SU-DHL-6 (cell line): ENCODE measurements at regions not wholly inside any gene's neighbourhood (a gene's known extent, or its start where the extent isn't known, plus 50 kb on each side); places are given as distances from the start of the nearest gene placed in this dataset.

ENCODE experiments used
- H2AFZ ChIP-seq: fragments of 200-600 bp; sonication (generic); 2 replicates; pipeline ENCODE4 v1.6.1; 2014; ENCODE audit warnings: low read depth, mild to moderate bottlenecking, moderate library complexity, mixed read lengths, antibody characterized with exemption, low read length; ENCODE audit not compliant: severe bottlenecking
- H3F3A ChIP-seq: fragments of 200-600 bp; shearing (Covaris generic); 2 replicates; pipeline ENCODE4 v1.6.0; 2016; ENCODE audit warnings: antibody characterized with exemption, mild to moderate bottlenecking; ENCODE audit not compliant: insufficient read depth
- H3K27ac ChIP-seq: fragments of 200-600 bp; sonication (generic); 2 replicates; pipeline ENCODE4 v1.5.1; 2016; ENCODE audit warnings: low read depth, mild to moderate bottlenecking, low read length, moderate library complexity, mixed read lengths
- H3K27me3 ChIP-seq: fragments of 200-600 bp; sonication (generic), shearing (Covaris generic); 2 replicates; pipeline ENCODE4 v1.6.0; 2014; ENCODE audit warnings: mild to moderate bottlenecking, low read length
- H3K36me3 ChIP-seq: fragments of 200-600 bp; sonication (generic); 2 replicates; pipeline ENCODE4 v1.6.1; 2014; ENCODE audit warnings: mild to moderate bottlenecking, low read length, mixed read lengths
- H3K4me2 ChIP-seq: fragments of 300-600, 200-600 bp; shearing (Covaris generic), sonication (generic); 2 replicates; pipeline ENCODE4 v1.6.0; 2014; ENCODE audit warnings: low read length, low read depth, mild to moderate bottlenecking; ENCODE audit not compliant: poor library complexity, severe bottlenecking
- H3K4me3 ChIP-seq: fragments of 200-600 bp; sonication (generic); 2 replicates; pipeline ENCODE4 v1.5.1; 2014; ENCODE audit warnings: antibody characterized with exemption, low read length, mild to moderate bottlenecking, mixed read lengths; ENCODE audit not compliant: insufficient read depth, poor library complexity, severe bottlenecking
- H3K79me2 ChIP-seq: fragments of 200-600 bp; sonication (generic); 2 replicates; pipeline ENCODE4 v1.6.1; 2014; ENCODE audit warnings: mild to moderate bottlenecking, low read length, moderate library complexity; ENCODE audit not compliant: insufficient read depth
- H3K9ac ChIP-seq: fragments of 200-600 bp; sonication (generic); 2 replicates; pipeline ENCODE4 v1.7.0; 2014; ENCODE audit warnings: mild to moderate bottlenecking, low read length
- H3K9me2 ChIP-seq: fragments of 200-600 bp; sonication (generic); replicated peaks from 2 replicates; pipeline ENCODE4 v1.6.1; 2014; ENCODE audit warnings: low read length; ENCODE audit not compliant: insufficient read depth
- H3K9me3 ChIP-seq: fragments of 200-600 bp; sonication (generic); 2 replicates; pipeline ENCODE4 v1.6.1; 2014; ENCODE audit warnings: low read length, mixed read lengths; ENCODE audit not compliant: insufficient read depth
- H4K20me1 ChIP-seq: fragments of 200-600 bp; sonication (generic); 2 replicates; pipeline ENCODE4 v1.6.1; 2014; ENCODE audit warnings: low read depth, mild to moderate bottlenecking, antibody characterized with exemption, low read length, moderate library complexity, mixed read lengths
- CTCF ChIP-seq: fragments of 200-600 bp; sonication (generic); IDR thresholded peaks from one replicate; pipeline ENCODE4 v1.5.1; 2017; ENCODE audit warnings: antibody characterized with exemption, mild to moderate bottlenecking, low read length, moderate library complexity; ENCODE audit not compliant: insufficient read depth, poor library complexity, severe bottlenecking
- EZH2phosphoT487 ChIP-seq: fragments of 200-600 bp; sonication (generic), shearing (Covaris generic); conservative IDR thresholded peaks from 2 replicates; pipeline ENCODE4 v1.6.1; 2018; ENCODE audit warnings: mild to moderate bottlenecking, antibody characterized with exemption, low read length, moderate library complexity, mixed read lengths

DNA sequence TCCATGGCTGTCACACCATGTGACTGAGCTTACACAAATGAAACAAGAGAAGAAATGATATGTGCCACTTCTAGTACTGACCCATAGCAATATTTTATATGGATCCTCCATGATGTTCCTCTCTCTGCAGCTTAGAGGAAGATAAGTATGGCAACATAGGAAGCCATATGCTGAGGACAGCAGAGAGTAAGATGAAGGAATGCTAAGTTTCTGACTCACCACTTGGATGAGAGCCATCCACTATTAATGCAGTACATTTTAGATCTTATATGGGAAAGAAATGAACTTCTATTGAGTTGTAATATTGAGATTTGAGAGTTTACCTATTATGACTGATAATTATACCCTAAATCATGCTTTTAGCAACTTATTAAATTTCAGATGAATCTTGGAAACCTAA, 386.9 kb upstream of the MAOA start:
- Histone ChIP-seq H3F3A (no peaks in the 10 kb centered on the region), H3K9ac (no peak overlapping the region), H3K79me2 (no peaks in the 10 kb centered on the region), H3K36me3 (no peaks in the 10 kb centered on the region), H3K4me3 (no peak overlapping the region), H3K9me3 (no peaks in the 10 kb centered on the region), H2AFZ (no peak overlapping the region), H3K4me2 (no peak overlapping the region), H3K9me2 (no peaks in the 10 kb centered on the region), H4K20me1 (no peaks in the 10 kb centered on the region), H3K27me3 (no peaks in the 10 kb centered on the region), H3K27ac (no peak overlapping the region)
- TF ChIP-seq CTCF: no peak
- TF ChIP-seq EZH2phosphoT487: no peak

DNA sequence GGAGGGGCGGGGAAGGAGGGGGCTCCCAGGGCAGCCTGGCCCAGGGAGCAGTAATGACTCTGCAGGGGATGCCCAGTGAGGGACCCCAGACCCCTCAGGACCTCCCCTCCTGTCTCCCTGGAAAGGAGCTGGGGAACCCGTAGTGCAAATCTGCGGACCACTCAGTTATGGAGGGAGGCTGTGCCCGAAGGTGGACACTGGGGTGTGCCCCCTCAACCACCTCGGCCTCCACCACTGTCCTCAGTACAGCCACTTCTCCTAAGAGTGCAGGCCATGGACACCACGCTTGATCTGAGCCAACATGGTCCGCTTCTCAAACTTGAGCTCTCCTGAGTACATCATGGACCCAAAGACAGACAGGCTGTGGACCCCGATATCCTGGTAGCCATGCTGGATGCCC, 378.2 kb upstream of the MAOA start:
- TF ChIP-seq EZH2phosphoT487: no peak
- no peak for TF ChIP-seq CTCF
- H3K9ac ChIP-seq: no peak overlapping the region
- H4K20me1 ChIP-seq: no peaks in the 10 kb centered on the region
- H3K36me3 ChIP-seq: no peaks in the 10 kb centered on the region
- no peak overlapping the region for H3K27ac ChIP-seq
- H2AFZ ChIP-seq: no peak overlapping the region
- H3K9me2 ChIP-seq: no peaks in the 10 kb centered on the region
- no peaks in the 10 kb centered on the region for H3F3A ChIP-seq
- H3K4me3 ChIP-seq: no peak overlapping the region
- H3K4me2 ChIP-seq: no peak overlapping the region
- H3K9me3 ChIP-seq: no peaks in the 10 kb centered on the region
- no peaks in the 10 kb centered on the region for H3K27me3 ChIP-seq
- no peaks in the 10 kb centered on the region for H3K79me2 ChIP-seq

DNA sequence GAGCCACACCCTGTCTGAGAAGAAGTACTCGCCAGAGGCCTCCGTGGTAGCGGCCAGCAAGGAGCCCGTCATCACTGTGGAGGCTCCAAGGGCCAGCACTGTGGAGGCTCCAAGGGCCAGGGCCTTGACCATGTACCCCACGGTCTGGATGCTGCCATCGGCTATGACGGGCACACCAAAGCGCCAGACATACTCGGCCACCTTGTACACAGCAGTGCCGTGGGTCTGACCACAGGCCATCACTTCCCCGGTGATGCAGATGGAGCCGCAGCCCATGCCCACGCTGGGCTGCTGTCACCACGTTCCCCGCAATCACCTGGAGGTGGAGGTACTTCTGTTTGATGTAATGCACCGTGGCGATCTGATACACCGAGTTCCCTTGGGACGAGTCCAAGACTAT, 377.7 kb upstream of the MAOA start:
- Histone ChIP-seq H4K20me1 (no peaks in the 10 kb centered on the region), H3K4me2 (no peak overlapping the region), H3F3A (no peaks in the 10 kb centered on the region), H3K4me3 (no peak overlapping the region), H3K9ac (no peak overlapping the region), H3K79me2 (no peaks in the 10 kb centered on the region), H3K27ac (no peak overlapping the region), H3K9me3 (no peaks in the 10 kb centered on the region), H3K9me2 (no peaks in the 10 kb centered on the region), H2AFZ (no peak overlapping the region), H3K27me3 (no peaks in the 10 kb centered on the region), H3K36me3 (no peaks in the 10 kb centered on the region)
- no peak for TF ChIP-seq CTCF
- TF ChIP-seq EZH2phosphoT487: no peak

- Histone ChIP-seq H3K9me3 (no peaks in the 10 kb centered on the region), H3K4me3 (no peak overlapping the region), H3K27me3 (no peaks in the 10 kb centered on the region), H3K4me2 (no peak overlapping the region), H3F3A (no peaks in the 10 kb centered on the region), H4K20me1 (no peaks in the 10 kb centered on the region), H3K36me3 (no peaks in the 10 kb centered on the region), H3K27ac (no peak overlapping the region), H3K9ac (no peak overlapping the region), H3K9me2 (no peaks in the 10 kb centered on the region), H2AFZ (no peak overlapping the region), H3K79me2 (no peaks in the 10 kb centered on the region)
- no peak for TF ChIP-seq CTCF
- no peak for TF ChIP-seq EZH2phosphoT487
These were observed 376.7 kb upstream of the MAOA start for GRCh38 chrX:43279341-43279808.
